Motor neuron (in vitro differentiated cells): ENCODE measurements at regions not wholly inside any gene's neighbourhood (a gene's known extent, or its start where the extent isn't known, plus 50 kb on each side); places are given as distances from the start of the nearest gene placed in this dataset.

Experiments
- ATAC-seq, 8 experiments: fragments of 200-7000 bp; cut with Tn5 transposase; replicated peaks in 6 of 8; 2 replicates each; pipeline ENCODE4 v1.8.0; 2021; ENCODE audit warnings: mild to moderate bottlenecking in 8 of 8, moderate library complexity in 8 of 8
- H3K27ac ChIP-seq, 2 donors: fragments of 250-450 bp; sonication (Bioruptor Pico); 2 replicates each; pipeline ENCODE4 v1.9.0; 2021; ENCODE audit warnings: antibody characterized with exemption in 2 of 2, mild to moderate bottlenecking in 2 of 2, moderate library complexity in 1 of 2
- H3K4me1 ChIP-seq, 2 donors: fragments of 250-450 bp; sonication (Bioruptor Pico); replicated peaks in 1 of 2; 2 replicates each; pipeline ENCODE4 v1.6.1; 2021; ENCODE audit warnings: antibody characterized with exemption in 2 of 2, mild to moderate bottlenecking in 2 of 2, moderate library complexity in 1 of 2
- H3K4me3 ChIP-seq, 5 donors: fragments of 250-450 bp; sonication (Bioruptor Pico); 2 replicates each; pipeline ENCODE4 v1.9.0; 2021; ENCODE audit warnings: antibody characterized with exemption in 5 of 5, mild to moderate bottlenecking in 5 of 5, moderate library complexity in 4 of 5
- WGBS, 10 experiments: fragments of 450-650 bp; shearing (Covaris generic); methylation state at CpG; one replicate each; pipeline ENCODE4 v1.0.0; 2022; 5-methylcytosine and 5-hydroxymethylcytosine counted together
- in situ Hi-C, 9 experiments: fragments of 400-800 bp; cut with MboI; loops; one replicate each; pipeline ENCODE4 v1.15.0; 2021; ENCODE audit warnings: low sequenced_read_pairs in 9 of 9, low pct_unique_long_range_greater_than_20kb in 2 of 9; ENCODE audit not compliant: unreplicated experiment in 9 of 9

- in situ Hi-C loops = no loop called here
- H3K4me1 ChIP-seq = no peaks in the 10 kb centered on the region
- ATAC-seq = no peak
- 33 to 93% (median 75%) methylated on average over 1 to 2 of the region's 2 CpGs; no CpG with 5 or more reads in 3 of the 10 experiments for WGBS, 10 experiments
- no peak overlapping the region for H3K4me3 ChIP-seq
- H3K27ac ChIP-seq = no peak overlapping the region
Measured at GRCh38 chr10:112071596-112072133, 111.9 kb downstream of the GPAM start.

GRCh38 chr10:112078003-112078402, 105.6 kb downstream of the GPAM start:
- no peak for ATAC-seq
- no peak overlapping the region for H3K27ac ChIP-seq
- in situ Hi-C loops = no loop called here
- H3K4me1 ChIP-seq = peaks cover 0 to 6% of the 10 kb centered on the region in 2 donors
- 0 to 67% (median 33%) methylated on average over 1 of the region's 1 CpG; no CpG with 5 or more reads in 1 of the 10 experiments for WGBS, 10 experiments
- no peak overlapping the region for H3K4me3 ChIP-seq

GRCh38 chr10:112080231-112080630, 103.3 kb downstream of the GPAM start:
- Histone ChIP-seq H3K27ac (no peak overlapping the region), H3K4me3 (no peak overlapping the region), H3K4me1 (peaks cover 0 to 14% of the 10 kb centered on the region in 2 donors)
- ATAC-seq = no peak
- in situ Hi-C loops = no loop called here
- 0 to 100% (median 63%) methylated on average over 1 to 2 of the region's 2 CpGs; no CpG with 5 or more reads in 2 of the 10 experiments for WGBS, 10 experiments

GRCh38 chr10:112082120-112082519, 101.4 kb downstream of the GPAM start:
- in situ Hi-C loops = no loop called here
- peak in 2 of 8 experiments; percentile 20 to 24 for ATAC-seq

GRCh38 chr10:112083472-112083871, 100.1 kb downstream of the GPAM start:
- Histone ChIP-seq H3K4me3 (no peak overlapping the region), H3K27ac (no peak overlapping the region), H3K4me1 (peaks cover 7 to 27% of the 10 kb centered on the region in 2 donors)
- 4 to 87% (median 59%) methylated on average over 2 to 4 of the region's 4 CpGs for WGBS, 10 experiments
- ATAC-seq = peak in 3 of 8 experiments; percentile 39 to 72 (median 61)
- in situ Hi-C loops = no loop called here

More at GRCh38 chr10:112082120-112082519, 101.4 kb downstream of the GPAM start:
- H3K27ac ChIP-seq = no peak overlapping the region
- 0 to 100% (median 87%) methylated on average over 1 to 5 of the region's 5 CpGs; no CpG with 5 or more reads in 3 of the 10 experiments for WGBS, 10 experiments
- no peak overlapping the region for H3K4me3 ChIP-seq
- peaks cover 0 to 14% of the 10 kb centered on the region in 2 donors for H3K4me1 ChIP-seq

GRCh38 chr10:112087953-112088456, 95.6 kb downstream of the GPAM start:
- 10 to 56% (median 26%) methylated on average over 1 to 6 of the region's 10 CpGs; no CpG with 5 or more reads in 6 of the 10 experiments for WGBS, 10 experiments
- Histone ChIP-seq H3K4me1 (peaks cover 9 to 23% of the 10 kb centered on the region in 2 donors), H3K27ac (no peak overlapping the region), H3K4me3 (no peak overlapping the region)
- in situ Hi-C loops = no loop called here
- peak in 5 of 8 experiments; percentile 24 to 86 (median 82) for ATAC-seq

GRCh38 chr10:112091703-112092102, 91.9 kb downstream of the GPAM start:
- Histone ChIP-seq H3K4me1 (peaks cover 9 to 20% of the 10 kb centered on the region in 2 donors), H3K4me3 (no peak overlapping the region), H3K27ac (no peak overlapping the region)
- WGBS, 10 experiments = 64 to 100% (median 100%) methylated on average over 1 of the region's 1 CpG; no CpG with 5 or more reads in 3 of the 10 experiments
- in situ Hi-C loops = no loop called here
- ATAC-seq = no peak

- in situ Hi-C loops = no loop called here
- H3K27ac ChIP-seq = no peak overlapping the region
Measured at GRCh38 chr10:112092519-112092918, 91.0 kb downstream of the GPAM start.

GRCh38 chr10:112094984-112095383, 88.6 kb downstream of the GPAM start:
- ATAC-seq = peak in 1 of 8 experiments; percentile 52
- 20 to 90% (median 60%) methylated on average over 1 to 3 of the region's 3 CpGs; no CpG with 5 or more reads in 1 of the 10 experiments for WGBS, 10 experiments
- Histone ChIP-seq H3K4me1 (peaks cover 0 to 4% of the 10 kb centered on the region in 2 donors), H3K27ac (no peak overlapping the region), H3K4me3 (no peak overlapping the region)
- in situ Hi-C loops = no loop called here

More at GRCh38 chr10:112092519-112092918, 91.0 kb downstream of the GPAM start:
- peaks cover 9 to 17% of the 10 kb centered on the region in 2 donors for H3K4me1 ChIP-seq
- 0 to 88% (median 62%) methylated on average over 1 of the region's 1 CpG; no CpG with 5 or more reads in 4 of the 10 experiments for WGBS, 10 experiments
- no peak overlapping the region for H3K4me3 ChIP-seq
- ATAC-seq = peak in 3 of 8 experiments; percentile 20 to 76 (median 50)

- no peak overlapping the region for H3K4me3 ChIP-seq
- ATAC-seq = no peak
- peaks cover 0 to 4% of the 10 kb centered on the region in 2 donors for H3K4me1 ChIP-seq
- in situ Hi-C loops = no loop called here
- H3K27ac ChIP-seq = no peak overlapping the region
- WGBS, 10 experiments = 5 to 100% (median 69%) methylated on average over 1 to 5 of the region's 5 CpGs
Measured at GRCh38 chr10:112095731-112096130, 87.8 kb downstream of the GPAM start.

GRCh38 chr10:112098682-112099081, 84.9 kb downstream of the GPAM start:
- Histone ChIP-seq H3K4me1 (peaks cover 0 to 4% of the 10 kb centered on the region in 2 donors), H3K27ac (no peak overlapping the region), H3K4me3 (no peak overlapping the region)
- 17 to 86% (median 67%) methylated on average over 1 to 3 of the region's 3 CpGs; no CpG with 5 or more reads in 4 of the 10 experiments for WGBS, 10 experiments
- no peak for ATAC-seq
- in situ Hi-C loops = no loop called here
